HepG2 (cell line): ENCODE measurements at regions not wholly inside any gene's neighbourhood (a gene's known extent, or its start where the extent isn't known, plus 50 kb on each side); places are given as distances from the start of the nearest gene placed in this dataset.

Source experiments
- ATRX ChIP-seq: sonication (generic); formaldehyde crosslinking; IDR thresholded peaks from 2 replicates; pipeline ENCODE4 v1.4.0; 2020; ENCODE audit warnings: missing genetic modification reagents, borderline replicate concordance
- DR1 ChIP-seq: sonication (generic); formaldehyde crosslinking; IDR thresholded peaks from 2 replicates; pipeline ENCODE4 v1.8.0; 2021; ENCODE audit warnings: mild to moderate bottlenecking, missing genetic modification reagents, inconsistent platforms
- HNF1A ChIP-seq, 2 experiments: sonication (generic) in 1 of 2; formaldehyde crosslinking in 1 of 2; IDR thresholded peaks; 2 replicates each; pipeline versions ENCODE4 v1.4.0 to v1.6.1; 2016 to 2020; ENCODE audit warnings: borderline replicate concordance in 1 of 2, low read depth in 1 of 2, mild to moderate bottlenecking in 1 of 2, missing genetic modification reagents in 1 of 2
- HOMEZ ChIP-seq: IDR thresholded peaks from 2 replicates; pipeline ENCODE4 v1.6.1; 2016; ENCODE audit warnings: low read depth
- KAT7 ChIP-seq: IDR thresholded peaks from 2 replicates; pipeline ENCODE4 v1.6.1; 2018; ENCODE audit warnings: borderline replicate concordance, missing compliant biosample characterization
- MTA3 ChIP-seq: sonication (generic); formaldehyde crosslinking; IDR thresholded peaks from 2 replicates; pipeline ENCODE4 v1.4.0; 2020; ENCODE audit warnings: missing genetic modification reagents
- MXI1 ChIP-seq: IDR thresholded peaks from 3 replicates; pipeline ENCODE4 v1.6.1; 2012; ENCODE audit warnings: low read depth, low read length, inconsistent platforms, borderline replicate concordance
- NFYB ChIP-seq: sonication (generic); formaldehyde crosslinking; IDR thresholded peaks from 2 replicates; pipeline ENCODE4 v1.4.0; 2020; ENCODE audit warnings: missing genetic modification reagents
- PHF8 ChIP-seq: sonication (generic); formaldehyde crosslinking; IDR thresholded peaks from 2 replicates; pipeline ENCODE4 v1.5.0; 2020; ENCODE audit warnings: missing genetic modification reagents
- SIN3A ChIP-seq: IDR thresholded peaks from 2 replicates; pipeline ENCODE4 v1.6.1; 2011; ENCODE audit warnings: low read depth, mild to moderate bottlenecking, control low read depth, low read length, borderline replicate concordance
- THYN1 ChIP-seq: sonication (generic); formaldehyde crosslinking; IDR thresholded peaks from 2 replicates; pipeline ENCODE4 v1.8.1; 2023; ENCODE audit warnings: low read depth, mild to moderate bottlenecking, moderate library complexity, missing genetic modification reagents, borderline replicate concordance
- ZNF770 ChIP-seq: sonication (generic); formaldehyde crosslinking; IDR thresholded peaks from 2 replicates; pipeline ENCODE4 v1.5.0; 2020; ENCODE audit warnings: mild to moderate bottlenecking, missing genetic modification reagents
- TF ChIP-seq, protein P1 (sequence below): sonication (generic); formaldehyde crosslinking; IDR thresholded peaks from 2 replicates; pipeline ENCODE4 v1.5.0; 2020; ENCODE audit warnings: missing genetic modification reagents, mild to moderate bottlenecking, borderline replicate concordance

- TF ChIP-seq MTA3 (no peak), ZNF770 (CRISPR knock-in tag) (no peak), ATRX (no peak), HOMEZ (CRISPR knock-in tag) (peak; percentile 98; the same call in 1 of the 2 replicates), THYN1 (CRISPR knock-in tag) (no peak), HNF1A (IDR thresholded peaks at IDR 0.05; ENCODE audit: low read depth) (peak; percentile 85), HNF1A (CRISPR knock-in tag; IDR thresholded peaks at IDR 0.05; ENCODE audit: borderline replicate concordance) (peak; percentile 94), NFYB (CRISPR knock-in tag) (peak; percentile 15; the same call in 1 of the 2 replicates), DR1 (CRISPR knock-in tag) (no peak), MXI1 (peak; percentile 28; the same call in 1 of the 3 replicates), SIN3A (0 out of 2 replicates have a peak, but pooled peaks have one; percentile 19), KAT7 (CRISPR knock-in tag) (no peak), PHF8 (CRISPR knock-in tag) (peak; percentile 49)
- TF ChIP-seq, protein P1, sequence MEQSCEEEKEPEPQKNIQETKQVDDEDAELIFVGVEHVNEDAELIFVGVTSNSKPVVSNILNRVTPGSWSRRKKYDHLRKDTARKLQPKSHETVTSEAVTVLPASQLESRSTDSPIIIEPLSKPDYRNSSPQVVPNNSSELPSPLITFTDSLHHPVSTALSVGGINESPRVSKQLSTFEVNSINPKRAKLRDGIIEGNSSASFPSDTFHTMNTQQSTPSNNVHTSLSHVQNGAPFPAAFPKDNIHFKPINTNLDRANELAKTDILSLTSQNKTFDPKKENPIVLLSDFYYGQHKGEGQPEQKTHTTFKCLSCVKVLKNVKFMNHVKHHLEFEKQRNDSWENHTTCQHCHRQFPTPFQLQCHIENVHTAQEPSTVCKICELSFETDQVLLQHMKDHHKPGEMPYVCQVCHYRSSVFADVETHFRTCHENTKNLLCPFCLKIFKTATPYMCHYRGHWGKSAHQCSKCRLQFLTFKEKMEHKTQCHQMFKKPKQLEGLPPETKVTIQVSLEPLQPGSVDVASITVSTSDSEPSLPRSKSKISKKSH (CRISPR knock-in tag): no peak
Observed at GRCh38 chr14:54138354-54139038, 181.9 kb upstream of the BMP4 start (continued).
